Tibial nerve (tissue), 4 donors: ENCODE measurements at regions not wholly inside any gene's neighbourhood (a gene's known extent, or its start where the extent isn't known, plus 50 kb on each side); places are given as distances from the start of the nearest gene placed in this dataset.

Source experiments
- DNase-seq, 2 donors: peaks; one replicate each; pipeline ENCODE4 v3.0.0-alpha.2; 2019; ENCODE audit warnings: low spot score in 2 of 2
- H3K27ac ChIP-seq, 4 donors: fragments of 200-600 bp; sonication (generic) in 3 of 4; one replicate each; pipeline ENCODE4 v1.5.1; 2017 to 2019; ENCODE audit warnings: mild to moderate bottlenecking in 1 of 4
- H3K27me3 ChIP-seq, 2 donors: fragments of 200-600 bp; sonication (generic) in 1 of 2; one replicate each; pipeline versions ENCODE4 v1.5.1 to v1.6.0; 2017 to 2019
- H3K36me3 ChIP-seq, 3 donors: fragments of 200-600 bp; sonication (generic); one replicate each; pipeline ENCODE4 v1.5.1; 2018 to 2019
- H3K4me1 ChIP-seq, 4 donors: fragments of 200-600 bp; sonication (generic) in 3 of 4; one replicate each; pipeline ENCODE4 v1.5.1; 2017 to 2019
- H3K4me3 ChIP-seq, 4 donors: fragments of 200-600 bp; sonication (generic) in 3 of 4; one replicate each; pipeline ENCODE4 v1.5.1; 2017 to 2019; ENCODE audit warnings: mild to moderate bottlenecking in 1 of 4, moderate library complexity in 1 of 4
- H3K9me3 ChIP-seq, 4 donors: fragments of 200-600 bp; sonication (generic) in 3 of 4; one replicate each; pipeline ENCODE4 v1.5.1; 2017 to 2019
- EP300 ChIP-seq, 2 donors: sonication (generic); formaldehyde crosslinking; IDR thresholded peaks; one replicate each; pipeline ENCODE4 v1.6.1; 2017; ENCODE audit warnings: antibody characterized with exemption in 2 of 2, mild to moderate bottlenecking in 1 of 2
- POLR2A ChIP-seq, 2 donors: fragments of 450-650 bp; IDR thresholded peaks; one replicate each; pipeline ENCODE4 v1.6.1; 2017; ENCODE audit warnings: antibody characterized with exemption in 2 of 2, mild to moderate bottlenecking in 2 of 2, moderate library complexity in 2 of 2
- WGBS, 2 donors: methylation state at CpG; one replicate each; pipeline ENCODE4 v1.1.5; 2018; 5-methylcytosine and 5-hydroxymethylcytosine counted together
- TF ChIP-seq, protein P1 (sequence below), 5 experiments: fragments of 200-600 bp in 3 of 5; fragments of 450-650 bp in 2 of 5; sonication (generic) in 3 of 5; IDR thresholded peaks; one replicate each; pipeline ENCODE4 v1.5.1; 2016 to 2019; ENCODE audit warnings: antibody characterized with exemption in 5 of 5, mild to moderate bottlenecking in 3 of 5, moderate library complexity in 2 of 5

DNA sequence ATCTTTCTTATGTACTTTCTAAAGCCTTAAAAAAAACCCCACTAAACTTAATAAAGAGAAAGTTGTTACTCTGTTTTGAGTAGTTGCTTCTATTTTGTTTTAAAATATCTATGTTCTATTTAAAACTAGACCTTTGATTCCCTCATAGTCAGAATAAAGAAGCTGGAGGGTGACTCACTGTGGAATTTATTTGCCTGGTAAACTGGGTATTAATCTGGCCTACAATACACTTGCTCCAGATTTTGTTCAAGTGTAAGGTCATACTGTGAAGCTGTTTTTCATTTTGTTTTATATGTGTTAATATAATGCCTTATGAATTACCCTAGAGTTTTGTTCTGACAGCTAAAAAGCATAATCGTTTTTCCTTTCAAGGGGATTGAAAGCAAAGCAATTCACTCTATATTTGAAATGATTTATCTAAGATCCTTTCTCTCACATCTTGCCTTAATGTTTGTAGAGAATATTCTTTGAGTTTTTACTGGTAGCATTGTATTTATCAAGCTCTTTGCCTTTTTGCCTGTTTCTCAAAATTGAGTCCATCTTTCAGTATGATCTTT is 277.4 kb upstream of the PITX2 start:
- Histone ChIP-seq H3K9me3 (no peaks in the 10 kb centered on the region), H3K4me3 (no peak overlapping the region), H3K27ac (no peak overlapping the region), H3K27me3 (no peaks in the 10 kb centered on the region), H3K36me3 (no peaks in the 10 kb centered on the region), H3K4me1 (peaks cover 0 to 11% (median 0%) of the 10 kb centered on the region in 4 donors)
- WGBS, 2 donors, result 22 to 28% methylated on average over 1 of the region's 1 CpG
- DNase-seq, result no peak
- TF ChIP-seq POLR2A (IDR thresholded peaks at IDR 0.05), result no peak
- TF ChIP-seq EP300 (IDR thresholded peaks at IDR 0.05), result no peak
- TF ChIP-seq, protein P1, sequence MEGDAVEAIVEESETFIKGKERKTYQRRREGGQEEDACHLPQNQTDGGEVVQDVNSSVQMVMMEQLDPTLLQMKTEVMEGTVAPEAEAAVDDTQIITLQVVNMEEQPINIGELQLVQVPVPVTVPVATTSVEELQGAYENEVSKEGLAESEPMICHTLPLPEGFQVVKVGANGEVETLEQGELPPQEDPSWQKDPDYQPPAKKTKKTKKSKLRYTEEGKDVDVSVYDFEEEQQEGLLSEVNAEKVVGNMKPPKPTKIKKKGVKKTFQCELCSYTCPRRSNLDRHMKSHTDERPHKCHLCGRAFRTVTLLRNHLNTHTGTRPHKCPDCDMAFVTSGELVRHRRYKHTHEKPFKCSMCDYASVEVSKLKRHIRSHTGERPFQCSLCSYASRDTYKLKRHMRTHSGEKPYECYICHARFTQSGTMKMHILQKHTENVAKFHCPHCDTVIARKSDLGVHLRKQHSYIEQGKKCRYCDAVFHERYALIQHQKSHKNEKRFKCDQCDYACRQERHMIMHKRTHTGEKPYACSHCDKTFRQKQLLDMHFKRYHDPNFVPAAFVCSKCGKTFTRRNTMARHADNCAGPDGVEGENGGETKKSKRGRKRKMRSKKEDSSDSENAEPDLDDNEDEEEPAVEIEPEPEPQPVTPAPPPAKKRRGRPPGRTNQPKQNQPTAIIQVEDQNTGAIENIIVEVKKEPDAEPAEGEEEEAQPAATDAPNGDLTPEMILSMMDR (IDR thresholded peaks at IDR 0.05), result no peak

DNA sequence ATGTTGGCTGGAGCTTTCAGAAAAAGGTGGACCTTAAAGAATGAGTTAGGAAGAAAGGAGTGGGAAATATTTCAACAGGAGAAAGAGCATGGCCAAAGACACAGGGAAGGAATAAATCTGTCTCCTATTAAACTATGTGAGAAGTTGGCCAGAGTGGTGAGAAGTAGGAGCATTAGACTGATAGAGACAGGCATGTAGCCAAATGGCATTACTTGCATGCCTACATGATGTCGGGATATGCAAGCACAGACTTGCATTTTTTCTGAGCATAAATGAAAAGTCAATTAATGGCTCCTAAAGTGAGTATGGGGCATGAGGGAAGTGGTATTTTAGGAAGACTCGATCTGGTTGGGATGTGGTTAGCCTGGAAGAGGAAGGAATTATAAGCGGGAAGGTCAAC is 279.6 kb upstream of the PITX2 start:
- peaks cover 0 to 11% (median 0%) of the 10 kb centered on the region in 4 donors for H3K4me1 ChIP-seq
- TF ChIP-seq EP300 (IDR thresholded peaks at IDR 0.05) (no peak), POLR2A (IDR thresholded peaks at IDR 0.05) (no peak)
- TF ChIP-seq, protein P1 (IDR thresholded peaks at IDR 0.05), result no peak
- WGBS, 2 donors, result 60 to 70% methylated on average over 3 of the region's 3 CpGs

DNA sequence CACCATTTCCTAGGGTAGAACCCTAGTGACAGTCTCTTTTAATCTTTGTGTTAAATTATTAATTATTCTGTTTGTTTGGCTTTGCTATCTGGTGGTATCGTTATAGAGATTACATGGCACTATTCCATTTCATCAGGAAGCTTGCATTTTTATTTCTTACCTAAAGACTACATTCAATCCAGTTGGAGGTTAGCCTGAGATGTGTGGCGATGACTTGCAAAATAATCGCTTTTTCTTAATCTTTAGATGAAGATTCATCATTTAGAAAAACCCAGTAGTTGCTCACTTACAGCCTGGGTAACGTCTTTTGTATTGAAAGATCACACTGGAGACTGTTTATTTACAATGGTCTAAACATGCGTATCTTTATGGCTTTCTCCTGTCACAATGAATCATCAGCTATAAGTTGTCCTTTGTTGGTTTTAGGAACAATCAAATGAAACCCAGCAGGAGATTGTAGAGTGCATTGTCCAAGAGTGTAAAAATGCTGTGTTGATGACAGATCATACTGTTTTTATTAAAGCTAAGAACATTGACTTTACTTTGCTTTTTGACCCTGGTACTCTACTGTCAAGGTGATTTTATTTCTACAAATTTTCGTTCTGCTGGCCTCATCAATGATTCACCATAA is 281.7 kb upstream of the PITX2 start:
- Histone ChIP-seq H3K27ac (no peak overlapping the region), H3K4me1 (peaks cover 0 to 10% (median 0%) of the 10 kb centered on the region in 4 donors), H3K36me3 (no peaks in the 10 kb centered on the region), H3K9me3 (no peaks in the 10 kb centered on the region), H3K4me3 (no peak overlapping the region), H3K27me3 (no peaks in the 10 kb centered on the region)
- DNase-seq, result no peak
- WGBS, 2 donors, result 59 to 60% methylated on average over 6 of the region's 6 CpGs
- TF ChIP-seq, protein P1 (IDR thresholded peaks at IDR 0.05), result no peak

More for the DNA sequence above, 279.6 kb upstream of the PITX2 start:
- Histone ChIP-seq H3K27me3 (no peaks in the 10 kb centered on the region), H3K9me3 (no peaks in the 10 kb centered on the region), H3K4me3 (no peak overlapping the region), H3K36me3 (no peaks in the 10 kb centered on the region), H3K27ac (no peak overlapping the region)
- no peak for DNase-seq

DNA sequence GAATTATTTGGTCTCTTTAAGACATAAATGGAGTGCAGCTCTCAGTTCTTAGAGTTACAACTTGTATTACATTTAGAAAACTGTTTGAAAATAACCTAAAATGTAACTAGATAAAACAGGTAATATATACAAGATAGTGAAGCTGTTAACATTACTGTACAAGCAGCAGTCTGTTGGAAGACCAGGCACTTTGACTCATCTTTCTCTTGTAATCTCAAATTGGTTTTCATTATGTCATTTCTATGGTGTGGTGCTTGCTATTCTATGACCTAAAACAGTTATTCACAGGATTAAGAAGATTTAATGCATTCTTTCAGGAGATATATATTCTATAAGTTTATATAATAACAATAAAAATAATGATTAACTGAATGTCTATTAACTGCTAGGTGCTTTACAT is 282.5 kb upstream of the PITX2 start:
- H3K36me3 ChIP-seq, result no peaks in the 10 kb centered on the region
- no peak for DNase-seq
- H3K27me3 ChIP-seq, result no peaks in the 10 kb centered on the region
- no peak overlapping the region for H3K4me3 ChIP-seq
- peaks cover 0 to 3% (median 0%) of the 10 kb centered on the region in 4 donors for H3K4me1 ChIP-seq
- H3K9me3 ChIP-seq, result no peaks in the 10 kb centered on the region
- H3K27ac ChIP-seq, result no peak overlapping the region
- TF ChIP-seq EP300 (IDR thresholded peaks at IDR 0.05) (no peak), POLR2A (IDR thresholded peaks at IDR 0.05) (no peak)
- TF ChIP-seq, protein P1 (IDR thresholded peaks at IDR 0.05), result no peak

DNA sequence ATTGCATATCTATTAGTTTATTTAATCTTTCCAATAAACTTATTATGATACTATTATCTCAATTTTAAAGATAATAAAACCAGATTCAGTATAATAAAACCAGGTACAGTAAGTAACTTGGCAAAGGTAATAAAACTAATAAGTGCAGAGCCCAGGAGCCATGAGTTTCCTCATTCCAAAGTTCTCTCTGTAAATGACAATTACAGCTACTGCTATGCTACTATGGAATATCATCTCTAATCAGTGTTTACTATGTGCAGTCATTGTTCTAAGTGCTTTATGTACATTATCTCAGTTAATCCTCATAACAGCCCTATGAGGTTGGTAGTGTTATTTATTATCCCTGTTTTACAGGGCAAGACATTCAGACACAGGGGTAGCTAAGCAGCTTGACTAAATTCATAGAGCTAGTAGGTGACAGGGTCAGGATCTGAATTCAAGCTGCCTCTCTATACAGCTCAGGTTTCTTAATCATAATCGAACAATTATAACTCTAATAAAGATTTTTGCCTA is 285.0 kb upstream of the PITX2 start:
- 91 to 94% methylated on average over 1 of the region's 1 CpG for WGBS, 2 donors

More for the DNA sequence above, 285.0 kb upstream of the PITX2 start:
- Histone ChIP-seq H3K9me3 (no peaks in the 10 kb centered on the region), H3K4me3 (no peak overlapping the region), H3K27me3 (no peaks in the 10 kb centered on the region), H3K36me3 (no peaks in the 10 kb centered on the region), H3K4me1 (no peaks in the 10 kb centered on the region), H3K27ac (no peak overlapping the region)
- DNase-seq, result no peak
- TF ChIP-seq, protein P1 (IDR thresholded peaks at IDR 0.05), result no peak
- no peak for TF ChIP-seq EP300 (IDR thresholded peaks at IDR 0.05)
- TF ChIP-seq POLR2A (IDR thresholded peaks at IDR 0.05), result no peak
